ENCODE measurements at regions not wholly inside any gene's neighbourhood (a gene's known extent, or its start where the extent isn't known, plus 50 kb on each side); places are given as distances from the start of the nearest gene placed in this dataset.

DNA sequence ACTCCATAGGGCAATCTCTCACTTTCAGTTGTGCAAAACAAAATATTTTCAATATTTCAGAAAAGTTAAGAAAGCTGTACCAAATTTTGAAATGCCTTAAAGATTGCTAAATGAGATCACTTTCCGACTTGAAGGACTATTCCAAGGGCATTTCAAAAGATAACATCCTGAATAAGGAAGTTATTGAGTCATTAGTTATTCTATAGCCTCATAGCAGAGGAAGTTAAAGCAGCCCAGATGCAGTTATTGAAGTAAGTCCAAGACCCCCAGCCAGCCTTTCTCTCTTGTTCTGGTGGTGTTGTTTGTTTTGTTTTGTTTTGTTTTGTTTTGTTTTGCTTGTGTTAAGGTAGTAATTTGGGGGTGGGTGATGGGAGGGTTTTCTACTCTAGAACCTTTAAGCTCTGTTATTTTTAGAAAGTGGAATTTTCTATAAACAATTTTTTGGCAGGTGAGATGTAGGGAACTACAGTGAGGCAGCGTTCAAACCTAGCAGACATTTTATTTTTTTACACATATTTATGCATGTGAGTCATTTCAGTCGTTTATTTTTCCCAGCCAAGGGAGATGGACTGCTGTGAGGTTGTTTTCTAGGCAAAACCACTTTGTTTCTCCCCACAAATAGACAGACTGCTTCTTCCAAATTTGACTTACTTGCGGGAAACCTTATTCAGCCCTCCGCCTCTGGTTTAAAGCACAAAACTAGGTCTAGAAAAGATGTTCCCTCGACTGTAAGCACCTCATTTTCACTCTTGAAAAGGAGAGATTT lies 216.3 kb upstream of the ARPP21 start:
- TF ChIP-seq, protein P1, sequence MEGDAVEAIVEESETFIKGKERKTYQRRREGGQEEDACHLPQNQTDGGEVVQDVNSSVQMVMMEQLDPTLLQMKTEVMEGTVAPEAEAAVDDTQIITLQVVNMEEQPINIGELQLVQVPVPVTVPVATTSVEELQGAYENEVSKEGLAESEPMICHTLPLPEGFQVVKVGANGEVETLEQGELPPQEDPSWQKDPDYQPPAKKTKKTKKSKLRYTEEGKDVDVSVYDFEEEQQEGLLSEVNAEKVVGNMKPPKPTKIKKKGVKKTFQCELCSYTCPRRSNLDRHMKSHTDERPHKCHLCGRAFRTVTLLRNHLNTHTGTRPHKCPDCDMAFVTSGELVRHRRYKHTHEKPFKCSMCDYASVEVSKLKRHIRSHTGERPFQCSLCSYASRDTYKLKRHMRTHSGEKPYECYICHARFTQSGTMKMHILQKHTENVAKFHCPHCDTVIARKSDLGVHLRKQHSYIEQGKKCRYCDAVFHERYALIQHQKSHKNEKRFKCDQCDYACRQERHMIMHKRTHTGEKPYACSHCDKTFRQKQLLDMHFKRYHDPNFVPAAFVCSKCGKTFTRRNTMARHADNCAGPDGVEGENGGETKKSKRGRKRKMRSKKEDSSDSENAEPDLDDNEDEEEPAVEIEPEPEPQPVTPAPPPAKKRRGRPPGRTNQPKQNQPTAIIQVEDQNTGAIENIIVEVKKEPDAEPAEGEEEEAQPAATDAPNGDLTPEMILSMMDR (conservative IDR thresholded peaks at IDR 0.05; ENCODE audit: low read depth in 2 of 2) = no peak
- TF ChIP-seq EZH2phosphoT487 (IDR thresholded peaks at IDR 0.05; ENCODE audit: unreplicated experiment) (no peak), POLR2AphosphoS5 (IDR thresholded peaks at IDR 0.05; ENCODE audit: low read depth) (no peak), CREB1 (CRISPR knock-in tag; IDR thresholded peaks at IDR 0.05; ENCODE audit: low read depth) (no peak), REST (IDR thresholded peaks at IDR 0.05; ENCODE audit: unreplicated experiment) (no peak), EZH2 (IDR thresholded peaks at IDR 0.05; ENCODE audit: low read depth, unreplicated experiment) (no peak), NANOG (IDR thresholded peaks at IDR 0.05; ENCODE audit: borderline replicate concordance) (no peak), ZNF114 (CRISPR knock-in tag; IDR thresholded peaks at IDR 0.05) (no peak), JUNB (IDR thresholded peaks at IDR 0.05; ENCODE audit: unreplicated experiment) (no peak), ZNF462 (CRISPR knock-in tag; IDR thresholded peaks at IDR 0.05) (no peak), STAT1 (IDR thresholded peaks at IDR 0.05; ENCODE audit: unreplicated experiment) (no peak)
- TF ChIP-seq, protein P2, sequence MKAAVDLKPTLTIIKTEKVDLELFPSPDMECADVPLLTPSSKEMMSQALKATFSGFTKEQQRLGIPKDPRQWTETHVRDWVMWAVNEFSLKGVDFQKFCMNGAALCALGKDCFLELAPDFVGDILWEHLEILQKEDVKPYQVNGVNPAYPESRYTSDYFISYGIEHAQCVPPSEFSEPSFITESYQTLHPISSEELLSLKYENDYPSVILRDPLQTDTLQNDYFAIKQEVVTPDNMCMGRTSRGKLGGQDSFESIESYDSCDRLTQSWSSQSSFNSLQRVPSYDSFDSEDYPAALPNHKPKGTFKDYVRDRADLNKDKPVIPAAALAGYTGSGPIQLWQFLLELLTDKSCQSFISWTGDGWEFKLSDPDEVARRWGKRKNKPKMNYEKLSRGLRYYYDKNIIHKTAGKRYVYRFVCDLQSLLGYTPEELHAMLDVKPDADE (IDR thresholded peaks at IDR 0.05) = no peak

Measured in GM23338 (cell line).